Caco-2 (cell line): ENCODE measurements at regions not wholly inside any gene's neighbourhood (a gene's known extent, or its start where the extent isn't known, plus 50 kb on each side); places are given as distances from the start of the nearest gene placed in this dataset.

Experiments used
- BruUV-seq: library from RNA; stranded (reverse); fragments of 400-500 nt; replicated peaks from 2 replicates; lab custom pipeline; 2021; lab: Mats Ljungman, UMichigan
- CTCF ChIA-PET: fragments of 300-600 bp; sonication (Branson Sonifier 250); formaldehyde crosslinking; loops from one replicate; lab custom pipeline; 2022; ENCODE audit warnings: antibody characterized with exemption; lab: Charles Lee
- POLR2A ChIA-PET: fragments of 300-600 bp; sonication (Branson Sonifier 250); formaldehyde crosslinking; loops from one replicate; lab custom pipeline; 2022; ENCODE audit warnings: antibody characterized with exemption; lab: Charles Lee
- DNase-seq, 2 experiments: peaks; one replicate each; pipeline versions ENCODE4 v3.0.0 to v3.0.0-alpha.2; 2020 to 2022
- H3K27me3 ChIP-seq: replicated peaks from 2 replicates; pipeline ENCODE4 v1.6.0; 2011; ENCODE audit warnings: low read length; ENCODE audit not compliant: control insufficient read depth, insufficient read depth
- H3K36me3 ChIP-seq: 2 replicates; pipeline ENCODE4 v1.5.1; 2011; ENCODE audit warnings: low read length; ENCODE audit not compliant: control insufficient read depth, insufficient read depth
- H3K4me1 ChIP-seq: fragments of 250-450 bp; sonication (Bioruptor Pico); 2 replicates; pipeline ENCODE4 v1.5.1; 2020; ENCODE audit warnings: mild to moderate bottlenecking
- H3K4me3 ChIP-seq: 2 replicates; pipeline ENCODE4 v1.5.1; 2011; ENCODE audit warnings: low read depth, mild to moderate bottlenecking, control low read depth, low read length
- H3K9me3 ChIP-seq: fragments of 250-450 bp; sonication (Bioruptor Pico); 2 replicates; pipeline ENCODE4 v1.5.1; 2020; ENCODE audit warnings: mild to moderate bottlenecking, moderate library complexity
- H3K27ac Mint-ChIP-seq: one replicate; pipeline ENCODE4 v1.8.0; 2022; ENCODE audit warnings: mixed read lengths; ENCODE audit not compliant: unreplicated experiment
- H3K27me3 Mint-ChIP-seq: one replicate; pipeline ENCODE4 v1.8.0; 2022; ENCODE audit warnings: mixed read lengths; ENCODE audit not compliant: insufficient read depth, unreplicated experiment
- H3K36me3 Mint-ChIP-seq: one replicate; pipeline ENCODE4 v1.8.0; 2022; ENCODE audit warnings: mild to moderate bottlenecking, mixed read lengths; ENCODE audit not compliant: insufficient read depth, unreplicated experiment
- H3K4me1 Mint-ChIP-seq: one replicate; pipeline ENCODE4 v1.8.0; 2022; ENCODE audit warnings: low read depth, mixed read lengths; ENCODE audit not compliant: unreplicated experiment
- H3K4me3 Mint-ChIP-seq: one replicate; pipeline ENCODE4 v1.8.0; 2022; ENCODE audit warnings: mild to moderate bottlenecking, moderate library complexity, mixed read lengths; ENCODE audit not compliant: unreplicated experiment
- H3K9me3 Mint-ChIP-seq: one replicate; pipeline ENCODE4 v1.8.0; 2022; ENCODE audit warnings: mixed read lengths; ENCODE audit not compliant: unreplicated experiment
- CTCF ChIP-seq, 2 experiments: fragments of 200-600 bp in 1 of 2; IDR thresholded peaks; 1 replicate in 1 of 2; 2 replicates in 1 of 2; pipeline versions ENCODE4 v1.5.1 to v1.8.0; 2011 to 2022; ENCODE audit warnings: antibody characterized with exemption in 1 of 2, control low read depth in 1 of 2, inconsistent platforms in 1 of 2, low read depth in 1 of 2, low read length in 1 of 2, mild to moderate bottlenecking in 1 of 2, moderate library complexity in 1 of 2; ENCODE audit not compliant: insufficient read depth in 1 of 2, severe bottlenecking in 1 of 2, unreplicated experiment in 1 of 2
- intact Hi-C: fragments of 100-400 bp; cut with micrococcal nuclease; formaldehyde crosslinking; loops from one replicate; pipeline ENCODE4 v1.10.0; 2022; ENCODE audit not compliant: unreplicated experiment

- no peaks in the 10 kb centered on the region for H3K9me3 ChIP-seq
- H3K4me1 ChIP-seq = no peaks in the 10 kb centered on the region
- ChIA-PET POLR2A (no interaction called here), CTCF (interaction anchor here (0.5 to 1.2 kb wide), 2 partner anchors 10 to 488 kb away, joined by 3 to 6 read pairs; no protein-coding TSS in a partner anchor)
- H3K27me3 Mint-ChIP-seq = no peaks in the 10 kb centered on the region
- no peaks in the 10 kb centered on the region for H3K36me3 ChIP-seq
- no peak overlapping the region for H3K4me3 Mint-ChIP-seq
- no peak overlapping the region for H3K4me3 ChIP-seq
- H3K4me1 Mint-ChIP-seq = no peaks in the 10 kb centered on the region
- intact Hi-C loops = no loop called here
- BruUV-seq = no TSS peak
- H3K27ac Mint-ChIP-seq = no peak overlapping the region
- no peak for TF ChIP-seq CTCF (IDR thresholded peaks at IDR 0.05; ENCODE audit: insufficient read depth in 1 of 2, low read depth in 1 of 2, low read length in 1 of 2, severe bottlenecking in 1 of 2, unreplicated experiment in 1 of 2)
- no peaks in the 10 kb centered on the region for H3K9me3 Mint-ChIP-seq
- H3K36me3 Mint-ChIP-seq = no peaks in the 10 kb centered on the region
- no peaks in the 10 kb centered on the region for H3K27me3 ChIP-seq
- DNase-seq = no peak
These were observed 631.5 kb downstream of the SUCLG1 start for GRCh38 chr2:83827618-83828017.

GRCh38 chr2:83826577-83826976 is 632.5 kb downstream of the SUCLG1 start:
- Mint-ChIP-seq H3K4me1 (peaks cover 9% of the 10 kb centered on the region), H3K27me3 (no peaks in the 10 kb centered on the region), H3K27ac (no peak overlapping the region), H3K9me3 (no peaks in the 10 kb centered on the region), H3K36me3 (no peaks in the 10 kb centered on the region), H3K4me3 (no peak overlapping the region)
- no peaks in the 10 kb centered on the region for H3K27me3 ChIP-seq
- no peaks in the 10 kb centered on the region for H3K9me3 ChIP-seq
- H3K36me3 ChIP-seq = no peaks in the 10 kb centered on the region
- intact Hi-C loops = no loop called here
- POLR2A ChIA-PET = no interaction called here
- no peak for DNase-seq
- no peaks in the 10 kb centered on the region for H3K4me1 ChIP-seq
- no peak overlapping the region for H3K4me3 ChIP-seq
- CTCF ChIA-PET = no interaction called here
- no peak for TF ChIP-seq CTCF (IDR thresholded peaks at IDR 0.05; ENCODE audit: insufficient read depth in 1 of 2, low read depth in 1 of 2, low read length in 1 of 2, severe bottlenecking in 1 of 2, unreplicated experiment in 1 of 2)
- BruUV-seq = no TSS peak

DNA sequence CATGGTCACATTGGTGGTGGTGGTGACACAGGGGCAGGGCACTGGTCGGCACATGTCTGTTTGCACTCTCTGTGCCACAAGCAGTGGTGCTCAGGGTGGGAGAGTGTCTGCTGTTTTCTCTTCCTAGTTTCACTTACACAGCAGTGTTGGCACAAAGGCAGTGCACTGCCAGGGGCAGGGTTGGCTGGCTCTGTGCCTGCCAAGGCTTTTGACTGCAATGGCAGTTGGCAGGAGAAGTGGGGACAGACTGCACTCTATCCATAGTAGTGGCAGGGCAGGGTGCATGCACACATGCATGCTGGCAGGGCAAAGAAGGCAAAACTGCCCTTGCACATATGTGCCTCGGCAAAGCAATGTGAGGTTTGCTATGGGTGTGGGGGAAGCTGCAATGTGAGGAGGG is 635.9 kb downstream of the SUCLG1 start:
- H3K27me3 Mint-ChIP-seq = no peaks in the 10 kb centered on the region
- no peak for DNase-seq
- H3K36me3 Mint-ChIP-seq = no peaks in the 10 kb centered on the region
- H3K9me3 ChIP-seq = no peaks in the 10 kb centered on the region
- H3K27ac Mint-ChIP-seq = no peak overlapping the region
- ChIA-PET POLR2A (no interaction called here), CTCF (no interaction called here)
- H3K4me1 Mint-ChIP-seq = peaks cover 9% of the 10 kb centered on the region
- H3K27me3 ChIP-seq = no peaks in the 10 kb centered on the region
- no peaks in the 10 kb centered on the region for H3K36me3 ChIP-seq
- no peak for TF ChIP-seq CTCF (IDR thresholded peaks at IDR 0.05; ENCODE audit: insufficient read depth in 1 of 2, low read depth in 1 of 2, low read length in 1 of 2, severe bottlenecking in 1 of 2, unreplicated experiment in 1 of 2)
- peaks cover 7% of the 10 kb centered on the region for H3K4me1 ChIP-seq
- H3K4me3 ChIP-seq = no peak overlapping the region
- no peaks in the 10 kb centered on the region for H3K9me3 Mint-ChIP-seq
- no peak overlapping the region for H3K4me3 Mint-ChIP-seq
- BruUV-seq = no TSS peak
- intact Hi-C loops = no loop called here
